ENCODE measurements at regions not wholly inside any gene's neighbourhood (a gene's known extent, or its start where the extent isn't known, plus 50 kb on each side); places are given as distances from the start of the nearest gene placed in this dataset.
A peak's percentile ranks its signal among the peaks of the same experiment; 100 is the strongest.
"Not testable (repeated sequence)": the region's sequence is repeated elsewhere in the genome, so short reads cannot be mapped to it uniquely, and the experiment has no call there.

GRCh38 chr14:103259801-103260628 lies 74.0 kb upstream of the EIF5 start:
- no peaks in the 10 kb centered on the region for H3K9me3 Mint-ChIP-seq
- peaks cover 35% of the 10 kb centered on the region for H3K27me3 Mint-ChIP-seq
- H3K36me3 Mint-ChIP-seq, result no peaks in the 10 kb centered on the region
- H3K27ac Mint-ChIP-seq, result no peak overlapping the region
- ATAC-seq, result no peak
- H3K4me1 Mint-ChIP-seq, result peaks cover 17% of the 10 kb centered on the region
- H3K4me3 Mint-ChIP-seq, result no peak overlapping the region

GRCh38 chr14:103260629-103261124 lies 73.4 kb upstream of the EIF5 start:
- peak overlapping the region; percentile 24 for H3K4me3 Mint-ChIP-seq
- H3K27ac Mint-ChIP-seq, result no peak overlapping the region

GRCh38 chr14:103267226-103267910 lies 66.7 kb upstream of the EIF5 start:
- no peaks in the 10 kb centered on the region for H3K36me3 Mint-ChIP-seq
- no peaks in the 10 kb centered on the region for H3K4me1 Mint-ChIP-seq
- ATAC-seq, result no peak
- peaks cover 2% of the 10 kb centered on the region for H3K9me3 Mint-ChIP-seq
- H3K27me3 Mint-ChIP-seq, result peaks cover 65% of the 10 kb centered on the region
- H3K27ac Mint-ChIP-seq, result no peak overlapping the region
- no peak overlapping the region for H3K4me3 Mint-ChIP-seq

More at GRCh38 chr14:103260629-103261124, 73.4 kb upstream of the EIF5 start:
- ATAC-seq, result no peak
- Mint-ChIP-seq H3K9me3 (peaks cover 2% of the 10 kb centered on the region), H3K36me3 (no peaks in the 10 kb centered on the region), H3K27me3 (peaks cover 42% of the 10 kb centered on the region), H3K4me1 (peaks cover 17% of the 10 kb centered on the region)

GRCh38 chr14:103271189-103271588 lies 62.8 kb upstream of the EIF5 start:
- no peak for ATAC-seq
- Mint-ChIP-seq H3K36me3 (no peaks in the 10 kb centered on the region), H3K27me3 (peaks cover 84% of the 10 kb centered on the region), H3K4me1 (no peaks in the 10 kb centered on the region), H3K27ac (no peak overlapping the region), H3K4me3 (no peak overlapping the region), H3K9me3 (peaks cover 4% of the 10 kb centered on the region)

- H3K27ac Mint-ChIP-seq, result no peak overlapping the region
- H3K4me1 Mint-ChIP-seq, result no peaks in the 10 kb centered on the region
- H3K36me3 Mint-ChIP-seq, result no peaks in the 10 kb centered on the region
- peak; percentile 8 for ATAC-seq
- H3K9me3 Mint-ChIP-seq, result peaks cover 4% of the 10 kb centered on the region
- H3K4me3 Mint-ChIP-seq, result no peak overlapping the region
- H3K27me3 Mint-ChIP-seq, result peaks cover 74% of the 10 kb centered on the region
Measured at GRCh38 chr14:103273145-103273744, 60.8 kb upstream of the EIF5 start.

GRCh38 chr14:103273745-103274615 lies 60.1 kb upstream of the EIF5 start:
- ATAC-seq, result peak; percentile 12
- H3K4me1 Mint-ChIP-seq, result no peaks in the 10 kb centered on the region
- no peak overlapping the region for H3K4me3 Mint-ChIP-seq
- H3K9me3 Mint-ChIP-seq, result peaks cover 4% of the 10 kb centered on the region
- peaks cover 76% of the 10 kb centered on the region for H3K27me3 Mint-ChIP-seq
- no peak overlapping the region for H3K27ac Mint-ChIP-seq
- no peaks in the 10 kb centered on the region for H3K36me3 Mint-ChIP-seq

- ATAC-seq, result no peak
- no peak overlapping the region for H3K4me3 Mint-ChIP-seq
- H3K9me3 Mint-ChIP-seq, result peaks cover 4% of the 10 kb centered on the region
- H3K36me3 Mint-ChIP-seq, result no peaks in the 10 kb centered on the region
- peaks cover 75% of the 10 kb centered on the region for H3K27me3 Mint-ChIP-seq
- H3K27ac Mint-ChIP-seq, result no peak overlapping the region
- peaks cover 6% of the 10 kb centered on the region for H3K4me1 Mint-ChIP-seq
Measured at GRCh38 chr14:103275000-103275399, 59.0 kb upstream of the EIF5 start.

GRCh38 chr14:103277931-103278330 lies 56.1 kb upstream of the EIF5 start:
- Mint-ChIP-seq H3K36me3 (no peaks in the 10 kb centered on the region), H3K27ac (no peak overlapping the region), H3K27me3 (peaks cover 80% of the 10 kb centered on the region), H3K4me1 (peaks cover 11% of the 10 kb centered on the region), H3K9me3 (peaks cover 4% of the 10 kb centered on the region), H3K4me3 (no peak overlapping the region)
- no peak for ATAC-seq

GRCh38 chr14:103279142-103280025 lies 54.7 kb upstream of the EIF5 start:
- Mint-ChIP-seq H3K4me1 (peaks cover 11% of the 10 kb centered on the region), H3K27ac (no peak overlapping the region), H3K27me3 (peaks cover 84% of the 10 kb centered on the region), H3K36me3 (no peaks in the 10 kb centered on the region), H3K9me3 (peaks cover 4% of the 10 kb centered on the region), H3K4me3 (peak overlapping the region; percentile 57)
- peak; percentile 31 for ATAC-seq

GRCh38 chr14:103280278-103280928 lies 53.6 kb upstream of the EIF5 start:
- H3K27me3 Mint-ChIP-seq, result peaks cover 84% of the 10 kb centered on the region
- peak overlapping the region; percentile 57 for H3K4me3 Mint-ChIP-seq
- H3K4me1 Mint-ChIP-seq, result peaks cover 11% of the 10 kb centered on the region
- H3K9me3 Mint-ChIP-seq, result no peaks in the 10 kb centered on the region
- no peak for ATAC-seq
- no peak overlapping the region for H3K27ac Mint-ChIP-seq
- no peaks in the 10 kb centered on the region for H3K36me3 Mint-ChIP-seq

- Mint-ChIP-seq H3K27ac (no peak overlapping the region), H3K4me1 (peaks cover 11% of the 10 kb centered on the region), H3K4me3 (no peak overlapping the region), H3K36me3 (no peaks in the 10 kb centered on the region), H3K9me3 (no peaks in the 10 kb centered on the region), H3K27me3 (peaks cover 87% of the 10 kb centered on the region)
- no peak for ATAC-seq
Measured at GRCh38 chr14:103281496-103282231, 52.4 kb upstream of the EIF5 start.

GRCh38 chr14:103282309-103282708 lies 51.7 kb upstream of the EIF5 start:
- H3K27ac Mint-ChIP-seq, ATAC-seq, H3K4me3 Mint-ChIP-seq, H3K9me3 Mint-ChIP-seq, H3K36me3 Mint-ChIP-seq: not testable (repeated sequence)
- H3K27me3 Mint-ChIP-seq, result peaks cover 93% of the 10 kb centered on the region
- H3K4me1 Mint-ChIP-seq, result peaks cover 11% of the 10 kb centered on the region

- Mint-ChIP-seq H3K9me3 (no peaks in the 10 kb centered on the region), H3K36me3 (no peaks in the 10 kb centered on the region), H3K27me3 (peaks cover 93% of the 10 kb centered on the region), H3K4me3 (no peak overlapping the region), H3K27ac (no peak overlapping the region), H3K4me1 (peaks cover 11% of the 10 kb centered on the region)
- no peak for ATAC-seq
Measured at GRCh38 chr14:103282932-103283331, 51.1 kb upstream of the EIF5 start.
